Heart right ventricle (tissue), 16 donors: ENCODE measurements at regions not wholly inside any gene's neighbourhood (a gene's known extent, or its start where the extent isn't known, plus 50 kb on each side); places are given as distances from the start of the nearest gene placed in this dataset.

ENCODE experiments used
- ATAC-seq, 8 donors: fragments of 200-7000 bp; cut with Tn5 transposase; one replicate each; pipeline ENCODE4 v1.9.1; 2020; ENCODE audit warnings: mild to moderate bottlenecking in 8 of 8, moderate library complexity in 8 of 8, moderate number of reproducible peaks in 1 of 8
- DNase-seq, 2 donors: peaks; one replicate each; pipeline ENCODE4 v3.0.0-alpha.2; 2020
- H3K27ac ChIP-seq, 10 donors: fragments of 200-600 bp; sonication (generic) in 2 of 10; one replicate each; pipeline versions ENCODE4 v1.5.0 to v1.8.0; 2020 to 2022; ENCODE audit warnings: mild to moderate bottlenecking in 3 of 10
- H3K27me3 ChIP-seq, 7 donors: fragments of 200-600 bp; one replicate each; pipeline ENCODE4 v1.8.0; 2021 to 2022; ENCODE audit warnings: mild to moderate bottlenecking in 2 of 7
- H3K36me3 ChIP-seq, 9 donors: fragments of 200-600 bp; sonication (generic) in 1 of 9; one replicate each; pipeline versions ENCODE4 v1.5.0 to v1.8.0; 2020 to 2022; ENCODE audit warnings: mild to moderate bottlenecking in 2 of 9
- H3K4me1 ChIP-seq, 9 donors: fragments of 200-600 bp; sonication (generic) in 1 of 9; one replicate each; pipeline versions ENCODE4 v1.5.0 to v1.8.0; 2020 to 2022; ENCODE audit warnings: mild to moderate bottlenecking in 4 of 9
- H3K4me3 ChIP-seq, 10 donors: fragments of 200-600 bp; sonication (generic) in 2 of 10; one replicate each; pipeline versions ENCODE4 v1.5.0 to v1.8.0; 2020 to 2022; ENCODE audit warnings: mild to moderate bottlenecking in 7 of 10, moderate library complexity in 2 of 10
- H3K9me3 ChIP-seq, 11 donors: fragments of 200-600 bp in 10 of 11; sonication (generic) in 2 of 11; one replicate each; pipeline versions ENCODE4 v1.5.0 to v1.8.0; 2013 to 2022; ENCODE audit warnings: mild to moderate bottlenecking in 2 of 11, control low read depth in 1 of 11, moderate library complexity in 1 of 11
- CTCF ChIP-seq, 9 donors: fragments of 200-600 bp; sonication (generic) in 2 of 9; IDR thresholded peaks; one replicate each; pipeline versions ENCODE4 v1.5.0 to v1.8.0; 2021 to 2022; ENCODE audit warnings: antibody characterized with exemption in 9 of 9, mild to moderate bottlenecking in 5 of 9, moderate library complexity in 1 of 9
- WGBS, 2 donors: extraction: QIAGEN DNeasy Blood & Tissue Kit; methylation state at CpG; one replicate each; pipeline ENCODE4 v1.1.7; 2013; ENCODE audit warnings: inconsistent platforms in 1 of 2; 5-methylcytosine and 5-hydroxymethylcytosine counted together
- intact Hi-C, 10 donors: fragments of 100-400 bp; cut with DNase I; formaldehyde crosslinking; loops; one replicate each; pipeline versions ENCODE4 v1.11.1 to v1.14.2; 2022
- donor health status: Arrhythmogenic right ventricular cardiomyopathy.
- donor health status: ischemic (EF 13 %, LVEDD 7.1; RV severe dilation, severe dysfunction).
- donor health status: healthy with polysubstance abuse.
- donor health status: DM: no; HTN: yes; CAD: no.
- donor health status: DM: no; HTN: no; CAD: no.
- donor health status: ischemic (EF 25% LVEDD 6.9; RV normal size, moderate dysfunction).
- donor health status: ischemic (EF 25% LVEDD 5.7; RV mildly dilated, moderate dysfunction).
- donor health status: healthy.
- donor health status: DM: yes; HTN: yes; CAD: no.
- donor health status: Ischemic cardiomyopathy.
- donor health status: ischemic (EF 35%, LVEDD 5.7; RV mildly dilated, moderate dysfunction).
- donor health status: nonischemic (EF 11% LVEDD 7.7; RV severe dilation, severe dysfunction).
- donor health status: DM: yes; HTN: yes; CAD: no.
- donor health status: PGD.
- donor health status: ischemic (EF 29% LVEDD 5.4; RV normal size, mild dysfunction).
- donor health status: nonischemic (EF 23%, LVEDD 6.1; RV moderate dilation, normal function).

- Histone ChIP-seq H3K4me1 (peaks cover 0 to 18% (median 5%) of the 10 kb centered on the region in 9 donors), H3K36me3 (no peaks in the 10 kb centered on the region), H3K27ac (peak overlapping the region in 1 of 10 donors; percentile 43), H3K4me3 (no peak overlapping the region), H3K9me3 (no peaks in the 10 kb centered on the region), H3K27me3 (no peaks in the 10 kb centered on the region)
- no peak for TF ChIP-seq CTCF (IDR thresholded peaks at IDR 0.05)
- ATAC-seq: no peak
- DNase-seq: no peak
- WGBS, 2 donors: 96 to 100% methylated on average over 1 of the region's 1 CpG
- intact Hi-C loops: no loop called here
These were observed 295.1 kb downstream of the NEBL start for GRCh38 chr10:20601941-20602461.

- intact Hi-C loops: no loop called here
- ATAC-seq (peak; percentile 77 to 99 (median 91)), DNase-seq (peak; percentile 45 to 48)
- Histone ChIP-seq H3K4me3 (no peak overlapping the region), H3K27ac (peak overlapping the region in 1 of 10 donors; percentile 49), H3K9me3 (no peaks in the 10 kb centered on the region), H3K36me3 (no peaks in the 10 kb centered on the region), H3K4me1 (peaks cover 0 to 30% (median 14%) of the 10 kb centered on the region in 9 donors), H3K27me3 (no peaks in the 10 kb centered on the region)
- WGBS, 2 donors: 26 to 33% methylated on average over 3 of the region's 3 CpGs
- TF ChIP-seq CTCF (IDR thresholded peaks at IDR 0.05): no peak
These were observed 298.5 kb downstream of the NEBL start for GRCh38 chr10:20598590-20598989.

- Histone ChIP-seq H3K36me3 (no peaks in the 10 kb centered on the region), H3K4me1 (peaks cover 0 to 30% (median 14%) of the 10 kb centered on the region in 9 donors), H3K27me3 (no peaks in the 10 kb centered on the region), H3K27ac (peak overlapping the region in 2 of 10 donors; percentile 14 to 27), H3K9me3 (no peaks in the 10 kb centered on the region), H3K4me3 (no peak overlapping the region)
- intact Hi-C loops: no loop called here
- ATAC-seq: peak in 4 of 8 donors; percentile 46 to 64 (median 54)
- TF ChIP-seq CTCF (IDR thresholded peaks at IDR 0.05): no peak
- 57% methylated on average over 2 of the region's 2 CpGs for WGBS, 2 donors
- no peak for DNase-seq
These were observed 300.2 kb downstream of the NEBL start for GRCh38 chr10:20596911-20597310.

GRCh38 chr10:20596065-20596755, 300.9 kb downstream of the NEBL start:
- WGBS, 2 donors: 50 to 62% methylated on average over 1 of the region's 1 CpG
- H3K4me3 ChIP-seq: no peak overlapping the region
- no peaks in the 10 kb centered on the region for H3K27me3 ChIP-seq
- intact Hi-C loops: no loop called here
- no peaks in the 10 kb centered on the region for H3K9me3 ChIP-seq
- peaks cover 0 to 30% (median 14%) of the 10 kb centered on the region in 9 donors for H3K4me1 ChIP-seq
- TF ChIP-seq CTCF (IDR thresholded peaks at IDR 0.05): no peak
- H3K27ac ChIP-seq: peak overlapping the region in 2 of 10 donors; percentile 14 to 27
- no peaks in the 10 kb centered on the region for H3K36me3 ChIP-seq
- no peak for DNase-seq
- ATAC-seq: peak in 3 of 8 donors; percentile 53 to 74 (median 64)
